H9 (cell line): ENCODE measurements at regions not wholly inside any gene's neighbourhood (a gene's known extent, or its start where the extent isn't known, plus 50 kb on each side); places are given as distances from the start of the nearest gene placed in this dataset.

Experiments
- DNase-seq: peaks from one replicate; pipeline ENCODE4 v3.0.0-alpha.2; 2017
- H2AFZ ChIP-seq: one replicate; pipeline ENCODE4 v1.6.1; 2013; ENCODE audit warnings: mild to moderate bottlenecking, low read length, control low read depth, moderate library complexity
- H2AK5ac ChIP-seq: 2 replicates; pipeline ENCODE4 v1.6.1; 2013; ENCODE audit warnings: low read length, control low read depth, mixed read lengths; ENCODE audit not compliant: insufficient read length
- H2BK120ac ChIP-seq: one replicate; pipeline ENCODE4 v1.6.1; 2013; ENCODE audit warnings: low read depth, mild to moderate bottlenecking, low read length, control low read depth, inconsistent platforms; ENCODE audit not compliant: poor library complexity, severe bottlenecking
- H2BK12ac ChIP-seq: 2 replicates; pipeline ENCODE4 v1.6.1; 2013; ENCODE audit warnings: low read length, control low read depth, mixed read lengths, low read depth; ENCODE audit not compliant: insufficient read length
- H2BK15ac ChIP-seq: 2 replicates; pipeline ENCODE4 v1.6.1; 2013; ENCODE audit warnings: low read depth, low read length, control low read depth
- H2BK20ac ChIP-seq: one replicate; pipeline ENCODE4 v1.6.1; 2013; ENCODE audit warnings: low read depth, mild to moderate bottlenecking, low read length, control low read depth, inconsistent platforms; ENCODE audit not compliant: poor library complexity, severe bottlenecking
- H2BK5ac ChIP-seq: 2 replicates; pipeline ENCODE4 v1.6.1; 2013; ENCODE audit warnings: low read length, control low read depth, mixed read lengths; ENCODE audit not compliant: insufficient read length
- H3K14ac ChIP-seq: 2 replicates; pipeline ENCODE4 v1.6.1; 2013; ENCODE audit warnings: low read length, control low read depth; ENCODE audit not compliant: insufficient read depth
- H3K18ac ChIP-seq: 2 replicates; pipeline ENCODE4 v1.6.1; 2013; ENCODE audit warnings: low read depth, mild to moderate bottlenecking, mixed read lengths, low read length, control low read depth; ENCODE audit not compliant: insufficient read length
- H3K23ac ChIP-seq: 2 replicates; pipeline ENCODE4 v1.6.1; 2013; ENCODE audit warnings: low read length, control low read depth, mixed read lengths, low read depth; ENCODE audit not compliant: insufficient read length
- H3K23me2 ChIP-seq: 2 replicates; pipeline ENCODE4 v1.6.1; 2013; ENCODE audit warnings: low read depth, mild to moderate bottlenecking, mixed read lengths, low read length, control low read depth; ENCODE audit not compliant: insufficient read length, poor library complexity, severe bottlenecking
- H3K27ac ChIP-seq: 2 replicates; pipeline ENCODE4 v1.5.1; 2013; ENCODE audit warnings: low read length, control low read depth, mixed read lengths, low read depth; ENCODE audit not compliant: insufficient read length
- H3K27me3 ChIP-seq: 2 replicates; pipeline ENCODE4 v1.6.1; 2013; ENCODE audit warnings: low read length, control low read depth, inconsistent platforms; ENCODE audit not compliant: insufficient read depth
- H3K4ac ChIP-seq: 2 replicates; pipeline ENCODE4 v1.6.1; 2013; ENCODE audit warnings: low read depth, mild to moderate bottlenecking, control low read depth, inconsistent platforms, low read length, moderate library complexity
- H3K4me1 ChIP-seq: 2 replicates; pipeline ENCODE4 v1.6.1; 2013; ENCODE audit warnings: low read length, control low read depth, inconsistent platforms; ENCODE audit not compliant: insufficient read depth
- H3K4me2 ChIP-seq: 2 replicates; pipeline ENCODE4 v1.6.1; 2013; ENCODE audit warnings: low read length, control low read depth, mixed read lengths; ENCODE audit not compliant: insufficient read length, insufficient read depth
- H3K56ac ChIP-seq: 2 replicates; pipeline ENCODE4 v1.6.1; 2013; ENCODE audit warnings: low read depth, mild to moderate bottlenecking, mixed read lengths, low read length, control low read depth; ENCODE audit not compliant: insufficient read length
- H3K79me1 ChIP-seq: 2 replicates; pipeline ENCODE4 v1.6.1; 2013; ENCODE audit warnings: low read depth, mild to moderate bottlenecking, moderate library complexity, low read length, control low read depth, inconsistent platforms; ENCODE audit not compliant: insufficient read depth, poor library complexity, severe bottlenecking
- H3K79me2 ChIP-seq: 2 replicates; pipeline ENCODE4 v1.6.1; 2013; ENCODE audit warnings: low read length, control low read depth, inconsistent platforms; ENCODE audit not compliant: insufficient read depth
- H3K9ac ChIP-seq: 2 replicates; pipeline ENCODE4 v1.6.1; 2013; ENCODE audit warnings: low read length, control low read depth, mixed read lengths; ENCODE audit not compliant: insufficient read length; ENCODE audit errors: extremely low read depth
- H3K9me3 ChIP-seq: one replicate; pipeline ENCODE4 v1.6.1; 2013; ENCODE audit warnings: low read depth, low read length, inconsistent platforms; ENCODE audit not compliant: control insufficient read depth
- H3T11ph ChIP-seq: one replicate; pipeline ENCODE4 v1.6.1; 2013; ENCODE audit warnings: mild to moderate bottlenecking, low read length, control low read depth, inconsistent platforms
- H4K20me1 ChIP-seq: one replicate; pipeline ENCODE4 v1.6.1; 2013; ENCODE audit not compliant: control insufficient read depth, insufficient read length, insufficient read depth
- H4K5ac ChIP-seq: 2 replicates; pipeline ENCODE4 v1.6.1; 2013; ENCODE audit warnings: low read depth, mild to moderate bottlenecking, mixed read lengths, low read length, control low read depth; ENCODE audit not compliant: insufficient read length
- H4K8ac ChIP-seq: replicated peaks from 2 replicates; pipeline ENCODE4 v1.6.1; 2013; ENCODE audit warnings: low read length, control low read depth, mixed read lengths, low read depth; ENCODE audit not compliant: insufficient read length
- H4K91ac ChIP-seq: 2 replicates; pipeline ENCODE4 v1.6.1; 2013; ENCODE audit warnings: low read depth, mild to moderate bottlenecking, moderate library complexity, mixed read lengths, low read length, control low read depth; ENCODE audit not compliant: insufficient read length
- H3K27ac Mint-ChIP-seq, 3 experiments: 2 replicates in 2 of 3; 3 replicates in 1 of 3; pipeline ENCODE4 v1.8.0; 2020 to 2021; ENCODE audit warnings: mixed read lengths in 3 of 3, mild to moderate bottlenecking in 1 of 3, moderate library complexity in 1 of 3
- H3K27me3 Mint-ChIP-seq: 2 replicates; pipeline ENCODE4 v1.8.0; 2021; ENCODE audit warnings: low read depth, mild to moderate bottlenecking, moderate library complexity, mixed read lengths
- H3K36me3 Mint-ChIP-seq, 3 experiments: 2 replicates in 2 of 3; 3 replicates in 1 of 3; pipeline ENCODE4 v1.8.0; 2020 to 2021; ENCODE audit warnings: low read depth in 3 of 3, mixed read lengths in 3 of 3; ENCODE audit not compliant: insufficient read depth in 1 of 3
- H3K4me1 Mint-ChIP-seq, 2 experiments: 2 replicates each; pipeline ENCODE4 v1.8.0; 2020; ENCODE audit warnings: mixed read lengths in 2 of 2
- H3K4me3 Mint-ChIP-seq, 2 experiments: 2 replicates in 1 of 2; 3 replicates in 1 of 2; pipeline ENCODE4 v1.8.0; 2020 to 2021; ENCODE audit warnings: mild to moderate bottlenecking in 2 of 2, mixed read lengths in 2 of 2, moderate library complexity in 1 of 2
- H3K9me3 Mint-ChIP-seq, 2 experiments: 2 replicates in 1 of 2; 3 replicates in 1 of 2; pipeline ENCODE4 v1.8.0; 2020; ENCODE audit warnings: mild to moderate bottlenecking in 2 of 2, mixed read lengths in 2 of 2, moderate library complexity in 1 of 2
- WGBS: extraction: QIAGEN DNeasy Blood & Tissue Kit; methylation state at CpG from one replicate; pipeline ENCODE4 v1.1.7; 2013; ENCODE audit warnings: missing lambda C conversion rate, low lambda C conversion rate, mixed read lengths; ENCODE audit not compliant: insufficient read length; ENCODE audit errors: extremely low coverage; 5-methylcytosine and 5-hydroxymethylcytosine counted together
- TF ChIP-seq, protein P1 (sequence below): fragments of 200-600 bp; sonication (generic); conservative IDR thresholded peaks from 3 replicates; pipeline ENCODE4 v1.8.0; 2021; ENCODE audit warnings: antibody characterized with exemption, mild to moderate bottlenecking

DNA sequence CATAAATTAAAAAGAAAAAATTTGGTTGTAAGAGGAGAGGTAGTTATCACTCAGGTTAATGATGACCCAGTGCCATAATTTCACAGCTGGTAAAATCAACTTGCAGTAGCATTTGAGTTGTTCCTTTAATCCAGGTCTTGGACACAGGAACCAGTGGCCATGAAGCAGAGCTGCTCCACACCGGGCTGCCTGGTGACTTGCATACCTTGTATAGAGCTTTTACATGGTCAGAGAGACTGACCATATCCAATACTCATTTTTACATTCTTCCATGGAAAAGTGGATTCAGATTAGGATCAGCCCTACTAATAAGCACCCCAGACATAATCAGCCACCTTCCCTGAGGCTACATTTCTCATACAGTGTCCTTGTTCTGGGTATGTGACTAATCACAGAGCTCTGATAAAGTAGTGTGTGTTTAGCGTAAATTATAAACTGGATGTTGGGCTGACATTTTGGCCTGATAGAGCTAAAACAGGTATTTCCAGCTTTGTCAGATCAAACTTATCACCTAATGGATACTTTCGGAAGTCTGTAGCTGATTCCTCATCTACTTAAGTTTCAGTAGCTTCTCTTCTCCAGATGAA lies 77.0 kb upstream of the ZSWIM6 start:
- Mint-ChIP-seq H3K27ac (no peak overlapping the region), H3K27me3 (0 out of 2 replicates have a peak, but pooled peaks cover 2% of the 10 kb centered on the region)
- WGBS = no CpG with 5 or more reads among the region's 3 CpGs

More for the DNA sequence above, 77.0 kb upstream of the ZSWIM6 start:
- H2AK5ac ChIP-seq = no peak overlapping the region
- no peak overlapping the region for H2BK120ac ChIP-seq
- no peak overlapping the region for H4K91ac ChIP-seq
- no peak overlapping the region for H3T11ph ChIP-seq
- no peak overlapping the region for H4K8ac ChIP-seq
- no peak overlapping the region for H2BK5ac ChIP-seq
- no peak overlapping the region for H3K4me3 Mint-ChIP-seq
- no peak overlapping the region for H2BK15ac ChIP-seq
- no peak overlapping the region for H2BK12ac ChIP-seq
- no peak overlapping the region for H3K9ac ChIP-seq
- H3K18ac ChIP-seq = no peak overlapping the region
- H3K4me1 ChIP-seq = no peaks in the 10 kb centered on the region
- H3K79me1 ChIP-seq = no peaks in the 10 kb centered on the region
- no peaks in the 10 kb centered on the region for H3K4me1 Mint-ChIP-seq
- H3K9me3 ChIP-seq = no peaks in the 10 kb centered on the region
- H2AFZ ChIP-seq = no peak overlapping the region
- DNase-seq = no peak
- no peak overlapping the region for H3K14ac ChIP-seq
- TF ChIP-seq, protein P1, sequence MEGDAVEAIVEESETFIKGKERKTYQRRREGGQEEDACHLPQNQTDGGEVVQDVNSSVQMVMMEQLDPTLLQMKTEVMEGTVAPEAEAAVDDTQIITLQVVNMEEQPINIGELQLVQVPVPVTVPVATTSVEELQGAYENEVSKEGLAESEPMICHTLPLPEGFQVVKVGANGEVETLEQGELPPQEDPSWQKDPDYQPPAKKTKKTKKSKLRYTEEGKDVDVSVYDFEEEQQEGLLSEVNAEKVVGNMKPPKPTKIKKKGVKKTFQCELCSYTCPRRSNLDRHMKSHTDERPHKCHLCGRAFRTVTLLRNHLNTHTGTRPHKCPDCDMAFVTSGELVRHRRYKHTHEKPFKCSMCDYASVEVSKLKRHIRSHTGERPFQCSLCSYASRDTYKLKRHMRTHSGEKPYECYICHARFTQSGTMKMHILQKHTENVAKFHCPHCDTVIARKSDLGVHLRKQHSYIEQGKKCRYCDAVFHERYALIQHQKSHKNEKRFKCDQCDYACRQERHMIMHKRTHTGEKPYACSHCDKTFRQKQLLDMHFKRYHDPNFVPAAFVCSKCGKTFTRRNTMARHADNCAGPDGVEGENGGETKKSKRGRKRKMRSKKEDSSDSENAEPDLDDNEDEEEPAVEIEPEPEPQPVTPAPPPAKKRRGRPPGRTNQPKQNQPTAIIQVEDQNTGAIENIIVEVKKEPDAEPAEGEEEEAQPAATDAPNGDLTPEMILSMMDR = no peak
- H3K36me3 Mint-ChIP-seq = no peaks in the 10 kb centered on the region
- no peak overlapping the region for H3K27ac ChIP-seq
- no peak overlapping the region for H2BK20ac ChIP-seq
- no peak overlapping the region for H3K23ac ChIP-seq
- no peak overlapping the region for H4K5ac ChIP-seq
- H3K27me3 ChIP-seq = no peaks in the 10 kb centered on the region
- no peaks in the 10 kb centered on the region for H4K20me1 ChIP-seq
- H3K4me2 ChIP-seq = no peak overlapping the region
- H3K79me2 ChIP-seq = no peaks in the 10 kb centered on the region
- H3K4ac ChIP-seq = no peak overlapping the region
- no peaks in the 10 kb centered on the region for H3K23me2 ChIP-seq
- no peaks in the 10 kb centered on the region; a peak in 1 of 5 replicates for H3K9me3 Mint-ChIP-seq
- H3K56ac ChIP-seq = no peak overlapping the region
